Renal cortex interstitium (tissue), 11 donors: ENCODE measurements at regions not wholly inside any gene's neighbourhood (a gene's known extent, or its start where the extent isn't known, plus 50 kb on each side); places are given as distances from the start of the nearest gene placed in this dataset.

Source experiments
- DNase-seq, 11 donors: peaks; one replicate each; pipeline ENCODE4 v3.0.0-alpha.2; 2013; ENCODE audit warnings: low read depth in 9 of 11, low spot score in 4 of 11; ENCODE audit errors: extremely low read depth in 1 of 11

DNA sequence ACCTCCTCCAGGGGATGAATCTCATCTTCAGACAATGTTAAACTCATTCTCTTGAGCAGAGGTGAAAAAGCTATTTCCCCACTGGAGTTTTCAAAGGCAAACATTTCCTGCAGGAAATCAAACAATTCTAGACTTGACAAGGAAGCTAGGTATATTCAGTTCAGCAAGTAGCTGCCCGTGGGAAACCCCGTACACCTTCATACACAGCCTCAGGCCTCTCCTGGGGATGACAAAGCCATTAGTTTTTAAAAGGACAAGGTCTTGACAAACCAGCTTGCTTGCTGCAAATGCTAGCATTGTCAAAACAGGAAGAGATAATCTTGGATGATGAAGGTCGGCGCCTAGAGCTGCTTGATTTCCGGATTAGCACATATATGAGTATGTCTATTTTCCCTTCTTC lies 1630.8 kb upstream of the TENM4 start:
- no peak for DNase-seq

DNA sequence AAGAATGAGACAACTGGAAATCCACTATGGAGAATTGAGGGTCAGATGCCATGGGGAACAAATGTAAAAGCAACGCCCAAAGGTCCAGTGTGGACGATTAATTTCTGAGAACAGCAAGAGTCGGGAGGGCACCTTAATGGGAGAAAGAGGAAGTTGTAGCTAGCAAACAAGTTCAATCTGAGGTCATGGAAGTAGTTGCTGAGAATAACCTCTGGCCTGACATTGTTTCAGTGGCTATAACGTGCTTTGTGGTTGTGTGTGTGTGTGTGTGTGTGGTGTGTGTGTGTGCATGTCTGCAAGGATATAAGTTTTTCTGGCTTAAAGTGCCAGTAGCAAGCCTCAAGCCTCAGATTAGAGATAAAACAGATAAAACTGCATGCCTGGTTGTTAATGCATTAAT lies 1630.1 kb upstream of the TENM4 start:
- DNase-seq, result no peak

DNA sequence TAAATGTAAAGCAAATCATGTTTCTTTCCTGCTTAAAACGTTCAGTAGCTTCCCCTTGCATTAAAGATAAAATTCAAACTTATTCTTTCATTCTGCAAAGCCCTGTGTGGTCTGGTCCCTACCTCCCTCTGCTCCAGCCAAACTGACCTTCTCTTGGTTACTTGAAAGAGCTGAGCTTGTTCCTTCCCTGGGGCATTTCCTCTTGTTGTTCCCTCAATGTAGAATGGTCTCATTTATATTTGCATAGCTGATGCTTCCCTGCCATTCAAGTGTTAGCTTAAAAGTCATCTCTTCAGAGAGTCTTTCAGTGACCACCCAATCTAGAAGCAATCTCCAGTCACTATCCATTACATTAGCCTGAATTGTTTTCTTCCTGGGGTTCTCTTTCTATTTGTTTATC lies 1618.5 kb upstream of the TENM4 start:
- no peak for DNase-seq

DNA sequence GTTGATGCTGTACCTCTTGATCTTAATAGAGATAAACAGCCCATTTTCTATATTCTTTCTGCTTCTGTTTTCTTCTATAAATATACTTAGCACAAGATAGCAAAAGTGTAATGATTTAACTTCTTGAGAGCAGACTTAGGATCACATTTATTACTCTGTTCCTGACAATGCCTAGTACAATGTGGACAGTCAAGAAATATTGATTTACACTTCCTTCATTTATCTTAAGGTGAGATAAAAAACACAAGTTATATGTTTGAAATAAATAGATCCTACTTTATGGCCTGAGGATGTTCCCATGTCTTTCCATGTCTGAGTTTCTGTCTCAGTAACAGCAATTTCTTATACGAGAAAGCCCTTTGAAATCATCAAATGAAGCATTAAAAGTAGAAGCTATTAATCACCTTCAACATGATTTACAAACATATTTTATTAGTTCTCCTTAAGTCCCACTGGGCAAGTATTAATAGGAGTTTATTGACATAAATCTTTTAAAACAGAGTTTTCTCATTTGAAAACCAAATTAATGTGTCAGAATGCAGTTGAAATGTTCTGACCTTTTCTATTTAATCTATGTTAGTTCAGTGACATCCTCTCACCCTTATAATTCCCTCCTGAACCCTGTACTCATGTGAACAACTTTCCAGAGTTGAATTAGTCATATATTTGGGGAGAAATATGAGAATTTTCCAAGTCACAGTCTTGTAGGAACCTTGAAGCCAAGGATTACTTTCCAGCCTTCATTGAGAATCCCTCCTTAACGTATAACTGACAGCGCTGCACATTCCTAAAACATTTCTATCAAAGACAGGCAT lies 1611.7 kb upstream of the TENM4 start:
- DNase-seq, result peak in 1 of 11 donors; percentile 7

DNA sequence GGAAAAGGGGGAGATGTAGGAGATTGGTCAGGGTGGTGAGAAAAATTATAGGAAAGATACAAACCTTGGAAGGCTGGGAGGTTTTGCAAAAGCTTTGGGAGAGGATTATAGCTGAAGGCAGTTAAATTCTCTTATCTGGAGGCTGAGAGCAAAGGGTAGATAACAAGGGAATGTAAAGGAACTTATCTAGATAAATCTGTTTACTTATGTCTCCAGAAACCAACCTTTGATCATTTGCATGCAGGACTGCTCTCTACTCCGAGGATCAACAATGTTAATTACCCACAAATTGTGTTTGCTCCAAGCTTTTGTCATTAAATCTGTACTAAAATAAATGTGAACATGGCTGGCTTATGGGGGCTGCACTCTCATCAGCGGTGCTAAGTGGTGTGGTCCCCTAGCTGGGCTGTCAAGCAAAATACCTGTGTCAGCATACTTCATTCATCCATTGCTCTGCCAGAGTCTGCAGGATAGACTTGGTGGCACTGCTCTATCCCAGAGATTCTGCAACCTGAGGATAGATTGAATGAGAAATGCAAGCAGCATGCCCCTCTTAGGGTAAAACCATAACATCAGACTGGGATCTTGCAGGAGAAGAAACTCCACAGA lies 1599.2 kb upstream of the TENM4 start:
- no peak for DNase-seq

DNA sequence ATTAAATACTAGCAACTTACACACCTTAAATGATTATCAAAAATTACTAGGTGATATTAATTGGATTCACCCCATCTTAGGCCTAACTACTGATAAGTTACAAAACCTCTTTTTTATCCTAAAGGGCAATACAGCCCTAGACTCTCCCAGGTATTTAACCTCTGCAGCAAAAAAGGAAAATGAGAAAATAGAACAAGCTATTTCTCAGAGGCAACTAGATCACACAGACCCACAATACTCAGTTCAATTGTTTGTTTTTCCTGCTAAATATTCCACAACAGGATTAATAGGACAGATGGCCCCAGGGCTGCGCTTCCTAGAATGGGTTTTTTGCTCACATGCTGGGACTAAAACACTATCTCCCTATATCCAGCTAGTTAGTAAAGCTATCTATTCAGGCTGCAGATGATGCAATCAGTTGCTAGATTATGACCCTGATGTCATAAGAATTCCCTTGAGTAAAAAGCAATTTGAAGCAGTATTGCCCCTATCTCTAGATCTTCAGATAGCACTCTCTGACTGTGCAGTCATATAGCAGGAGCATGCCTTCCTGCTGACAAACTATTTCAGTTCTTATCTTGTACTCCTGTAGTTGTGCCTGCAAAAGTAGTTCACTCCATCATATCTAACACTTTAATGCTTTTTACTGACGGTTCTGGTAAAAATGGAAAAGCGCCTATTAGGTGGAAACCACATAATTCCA lies 1595.5 kb upstream of the TENM4 start:
- DNase-seq, result no peak

DNA sequence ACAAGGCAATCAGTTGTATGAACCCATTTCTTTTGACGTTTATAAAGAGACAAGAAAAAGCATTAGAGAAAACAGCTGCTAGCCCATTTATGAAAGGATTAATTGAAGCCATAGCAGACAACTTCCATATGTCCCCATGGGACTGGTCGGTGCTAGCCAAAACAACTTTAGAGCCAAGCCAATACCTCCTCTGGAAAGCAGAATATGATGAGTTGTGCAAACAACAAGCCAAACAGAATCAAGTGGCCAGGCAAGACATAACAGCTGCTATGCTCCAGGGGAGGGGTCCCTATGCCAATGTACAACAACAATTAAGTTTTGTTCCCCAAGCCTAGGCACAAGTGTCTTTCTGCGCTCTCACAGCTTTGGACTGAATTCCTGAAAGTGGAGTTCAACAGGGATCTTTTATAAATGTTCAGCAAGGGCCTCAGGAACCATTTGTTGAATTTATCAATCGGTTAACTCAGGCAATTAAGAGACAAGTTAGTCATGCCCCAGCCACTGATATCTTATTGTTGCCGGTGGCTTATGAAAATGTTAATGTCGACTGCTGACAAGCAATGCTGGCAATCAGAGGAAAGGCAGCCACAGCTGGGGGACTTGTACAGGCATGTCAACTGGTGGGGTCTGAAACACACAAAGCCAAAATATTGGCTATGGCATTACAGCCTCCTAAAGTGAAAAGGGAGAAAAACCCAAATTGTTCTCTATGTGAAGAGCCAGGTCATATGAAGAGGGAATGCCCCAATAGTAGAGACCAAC lies 1593.1 kb upstream of the TENM4 start:
- DNase-seq, result no peak

DNA sequence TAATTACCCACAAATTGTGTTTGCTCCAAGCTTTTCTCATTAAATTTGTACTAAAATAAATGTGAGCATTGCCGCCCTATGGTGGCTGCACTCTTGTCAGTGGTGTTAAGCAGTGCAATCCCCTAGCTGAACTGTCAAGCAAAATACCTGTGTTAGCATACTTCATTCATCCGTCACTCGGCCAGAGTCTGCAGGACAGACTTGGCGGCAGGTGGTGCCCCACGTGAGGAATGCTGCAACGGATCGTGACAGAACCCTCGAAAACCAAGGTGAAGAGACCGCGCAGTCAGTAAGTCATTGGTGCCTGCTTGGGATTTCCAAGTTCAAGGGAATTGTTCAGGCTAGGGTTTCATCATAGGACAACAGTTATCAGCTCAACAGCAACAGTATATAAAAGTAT lies 1592.1 kb upstream of the TENM4 start:
- DNase-seq, result no peak

DNA sequence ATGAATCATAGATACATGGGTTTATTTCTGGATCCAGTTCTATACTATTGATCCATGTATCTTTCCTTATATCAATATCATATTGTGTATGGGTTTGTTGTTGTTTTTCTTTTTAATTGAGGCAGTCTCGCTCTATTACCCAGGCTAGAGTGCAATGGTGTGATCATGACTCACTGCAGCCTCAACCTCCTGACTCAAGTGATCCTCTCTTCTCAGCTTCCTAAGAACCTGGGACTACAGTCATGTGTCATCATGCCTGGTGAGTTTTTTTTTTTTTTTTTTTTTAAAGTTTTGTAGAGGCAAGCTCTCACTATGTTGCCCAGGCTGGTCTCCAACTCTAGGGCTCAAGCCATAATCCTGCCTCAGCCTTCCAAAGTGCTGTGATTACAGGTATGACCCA lies 1589.4 kb upstream of the TENM4 start:
- DNase-seq, result no peak

DNA sequence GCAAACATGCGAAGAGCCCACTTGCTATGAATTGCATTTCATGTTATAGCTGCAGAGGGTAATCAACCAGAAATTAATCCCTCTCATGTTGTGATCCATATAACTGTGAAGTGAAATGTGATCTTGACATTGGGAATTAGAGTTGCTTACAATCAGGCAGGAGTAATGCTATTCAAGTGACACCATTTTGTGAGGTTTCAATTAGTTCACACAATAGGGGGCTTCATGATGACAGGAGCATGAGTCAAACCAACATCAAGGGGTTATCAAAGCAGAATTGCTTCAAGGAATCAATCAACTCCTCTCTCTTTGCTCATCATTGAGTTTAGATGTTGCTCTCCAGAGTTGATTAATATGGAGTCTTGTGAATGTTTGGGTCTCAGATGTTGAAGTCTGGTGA lies 1585.2 kb upstream of the TENM4 start:
- no peak for DNase-seq

DNA sequence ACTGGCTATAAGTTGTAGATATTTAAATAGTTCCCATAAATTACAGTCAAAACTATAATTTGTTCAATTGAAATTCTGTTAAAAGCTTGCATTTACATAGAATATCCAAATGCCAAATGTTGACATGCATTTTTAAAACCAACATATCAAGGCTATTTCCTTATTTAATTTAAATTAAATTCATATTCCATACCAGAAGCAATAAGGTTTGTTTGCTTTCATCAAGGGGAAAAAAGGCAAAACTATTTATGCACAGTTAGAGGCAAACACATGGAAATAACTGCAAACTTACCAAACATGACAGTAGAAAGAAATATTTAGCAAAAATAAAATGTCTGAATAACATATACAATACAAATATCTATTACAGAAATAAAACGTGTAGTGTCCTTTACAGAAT lies 1581.2 kb upstream of the TENM4 start:
- no peak for DNase-seq

DNA sequence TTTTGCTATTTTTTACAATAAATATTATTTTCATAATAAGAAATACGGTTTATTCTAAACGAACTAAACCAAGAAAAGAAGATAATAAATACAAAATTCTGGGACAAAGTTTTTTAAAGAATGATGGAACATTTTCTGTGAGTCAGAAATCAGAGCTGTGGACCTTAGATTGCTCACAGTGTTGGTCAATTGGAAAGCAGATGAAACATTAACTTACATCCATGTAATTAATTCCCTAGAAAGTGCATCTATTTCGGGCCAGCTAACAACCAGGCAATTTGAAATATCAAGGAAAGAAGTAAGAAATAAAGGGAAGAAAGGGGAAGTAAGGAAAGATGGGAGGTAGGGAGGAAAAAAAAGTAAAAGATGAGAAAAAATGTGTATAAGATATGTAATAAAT lies 1569.8 kb upstream of the TENM4 start:
- no peak for DNase-seq

DNA sequence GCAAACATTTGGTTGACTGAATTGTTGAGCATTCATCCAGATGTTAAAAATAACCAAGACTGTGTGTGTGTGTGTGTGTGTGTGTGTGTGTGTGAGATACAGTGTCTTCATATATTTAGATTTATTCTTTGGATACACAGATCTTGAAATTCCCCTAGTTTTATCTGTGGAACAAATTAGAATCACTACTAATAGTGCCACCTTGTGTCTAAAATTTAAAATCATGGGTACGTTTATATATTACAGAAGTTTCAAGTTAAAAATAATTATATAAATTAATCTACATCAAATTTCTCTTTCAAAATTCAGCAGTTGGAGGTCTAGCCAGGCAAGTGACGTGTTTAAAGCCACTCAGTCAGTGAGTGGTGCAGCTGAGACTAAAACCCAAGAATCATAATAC lies 1566.2 kb upstream of the TENM4 start:
- peak in 1 of 11 donors; percentile 28 for DNase-seq

DNA sequence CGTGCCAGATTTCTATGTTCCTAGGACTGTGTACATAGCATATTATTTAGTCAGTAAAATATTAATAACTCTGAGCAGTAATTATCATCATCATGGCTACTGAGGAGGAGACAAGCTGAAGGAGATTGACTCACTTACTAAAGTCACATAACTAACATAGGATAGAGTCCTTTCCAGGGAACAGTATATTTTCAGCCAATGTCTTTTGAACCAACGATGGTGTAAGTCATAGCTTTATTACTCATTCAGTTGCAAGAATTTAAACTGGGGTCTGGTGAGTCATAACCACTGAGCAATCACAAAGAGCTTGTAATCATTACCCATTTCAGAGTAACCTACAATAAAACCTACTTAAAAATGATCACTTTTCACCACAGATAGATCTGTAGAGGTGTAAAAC lies 1564.8 kb upstream of the TENM4 start:
- no peak for DNase-seq

DNA sequence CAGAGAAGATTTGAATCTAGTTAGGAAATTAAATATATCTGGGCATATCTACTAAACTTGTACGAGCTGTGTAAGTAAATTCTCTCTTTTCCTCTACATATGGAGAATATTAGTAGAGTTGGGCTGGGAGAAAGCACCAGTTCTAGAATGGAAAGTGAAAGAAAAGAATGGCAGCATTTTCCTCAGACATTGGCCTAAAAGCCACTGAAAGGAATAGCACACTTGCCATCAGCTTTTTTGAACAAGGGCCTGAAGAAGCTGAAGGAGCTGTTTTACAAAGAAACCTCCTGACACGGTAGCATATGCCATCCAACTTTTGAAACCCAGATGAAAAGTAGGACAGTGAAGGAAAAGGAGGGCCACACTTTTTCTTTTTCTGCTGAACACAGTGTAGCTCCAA lies 1563.7 kb upstream of the TENM4 start:
- no peak for DNase-seq

DNA sequence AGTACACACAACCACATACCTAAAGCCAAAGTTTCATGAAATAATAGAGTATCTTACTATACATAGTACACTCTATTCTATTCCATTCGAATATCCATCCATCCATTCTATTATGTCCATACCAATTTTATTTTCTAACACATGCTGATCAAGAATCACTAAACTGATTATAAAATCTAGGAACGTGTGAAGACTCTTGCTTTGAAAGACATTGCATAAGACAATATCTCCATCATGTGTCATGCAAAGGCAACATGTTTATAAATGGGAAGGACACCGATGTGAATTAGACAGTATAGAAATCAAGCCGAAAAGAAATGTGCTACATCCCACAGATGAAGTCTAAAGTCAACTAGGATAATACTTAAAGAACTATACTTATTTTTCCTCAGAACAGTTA lies 1561.5 kb upstream of the TENM4 start:
- DNase-seq, result no peak

DNA sequence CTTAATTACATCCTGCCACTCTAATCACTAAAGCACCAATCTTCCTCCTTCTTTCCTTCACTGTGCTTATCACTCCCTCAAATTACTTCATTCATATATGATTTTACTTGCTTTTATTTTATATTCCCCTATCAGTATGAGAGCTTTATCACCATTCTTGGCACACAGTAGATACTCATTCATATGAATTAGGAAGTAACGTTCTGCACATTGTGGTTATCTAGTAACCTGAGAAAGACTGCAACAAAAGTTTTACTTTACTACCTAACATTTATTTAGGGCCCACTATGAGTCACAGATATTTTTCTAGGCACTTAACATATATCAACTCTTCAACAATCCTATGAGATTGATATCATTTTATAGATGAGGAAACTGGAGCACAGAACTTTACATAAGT lies 1559.9 kb upstream of the TENM4 start:
- DNase-seq, result no peak

DNA sequence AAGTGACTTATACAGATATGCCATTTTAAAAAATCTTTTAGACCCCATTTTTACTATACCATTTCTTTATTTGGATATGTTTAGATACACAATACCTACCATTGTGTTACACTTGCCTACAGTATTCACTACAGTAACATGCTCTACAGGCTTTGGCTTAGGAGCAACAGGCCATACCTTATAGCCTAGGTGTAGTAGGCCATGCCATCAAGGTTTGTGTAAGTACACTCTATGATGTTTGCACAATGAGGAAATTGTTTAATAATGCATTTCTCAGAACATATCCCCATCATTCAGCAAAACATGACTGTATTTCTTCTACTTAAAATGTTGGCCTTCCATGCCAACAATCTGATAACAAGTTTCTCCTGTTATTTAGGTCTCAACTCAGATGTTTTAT lies 1559.5 kb upstream of the TENM4 start:
- DNase-seq, result no peak

DNA sequence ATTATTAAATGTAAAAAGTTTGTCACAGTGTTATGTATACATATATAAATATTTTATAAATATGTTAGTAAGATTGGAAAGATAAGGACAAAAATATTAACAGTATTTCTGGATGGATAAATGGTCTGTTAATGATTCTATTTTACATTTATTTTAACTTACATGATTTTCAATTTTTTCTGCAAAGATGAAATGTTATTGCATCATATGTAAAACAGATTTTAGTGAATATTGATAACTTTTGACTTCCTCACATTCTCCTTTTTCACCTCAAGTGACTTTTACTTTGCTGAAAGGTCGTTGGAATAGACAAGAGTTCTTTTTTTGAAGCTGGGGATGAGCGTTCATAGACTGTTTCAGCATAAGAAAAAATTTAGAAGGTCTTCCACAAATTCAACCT lies 1554.7 kb upstream of the TENM4 start:
- DNase-seq, result no peak

DNA sequence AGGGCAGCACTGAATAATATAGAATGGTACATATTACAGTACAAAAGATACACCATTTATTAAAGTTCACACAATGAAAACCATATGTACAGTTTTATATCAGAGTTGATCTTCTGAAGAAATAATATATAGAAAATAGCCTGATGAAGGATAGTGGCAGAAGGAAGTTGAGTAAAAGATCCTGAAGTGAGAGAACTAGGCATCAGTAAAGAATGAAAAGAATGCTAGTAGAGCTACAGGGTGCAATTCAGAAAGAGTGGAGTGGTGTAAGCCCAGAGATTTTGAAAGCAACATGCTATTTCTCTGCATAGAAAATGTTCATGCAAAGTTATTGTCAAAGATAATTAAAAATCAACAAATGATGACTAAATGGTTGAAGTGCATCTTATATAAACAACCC lies 1552.7 kb upstream of the TENM4 start:
- DNase-seq, result no peak
